LNCaP clone FGC (cell line): ENCODE measurements at regions not wholly inside any gene's neighbourhood (a gene's known extent, or its start where the extent isn't known, plus 50 kb on each side); places are given as distances from the start of the nearest gene placed in this dataset.

ENCODE experiments used
- DNase-seq: peaks from one replicate; pipeline ENCODE4 v3.0.0-alpha.2; 2011; ENCODE audit warnings: low read depth
- H3K4me3 ChIP-seq: 2 replicates; pipeline ENCODE4 v1.5.1; 2011; ENCODE audit warnings: mild to moderate bottlenecking, low read depth, low read length, control low read depth
- CTCF ChIP-seq: IDR thresholded peaks from 2 replicates; pipeline ENCODE4 v1.5.1; 2012; ENCODE audit warnings: mild to moderate bottlenecking; ENCODE audit not compliant: control insufficient read depth, insufficient read depth; ENCODE audit errors: extremely low read depth

- no peak for TF ChIP-seq CTCF
- DNase-seq: no peak
- H3K4me3 ChIP-seq: no peak overlapping the region
These were observed 1133.4 kb downstream of the XPNPEP1 start for GRCh38 chr10:108789919-108790318.

GRCh38 chr10:108789336-108789735 is 1134.0 kb downstream of the XPNPEP1 start:
- no peak overlapping the region for H3K4me3 ChIP-seq
- no peak for TF ChIP-seq CTCF

GRCh38 chr10:108788891-108789290 is 1134.4 kb downstream of the XPNPEP1 start:
- TF ChIP-seq CTCF: no peak
- no peak overlapping the region for H3K4me3 ChIP-seq
- no peak for DNase-seq

More at GRCh38 chr10:108789336-108789735, 1134.0 kb downstream of the XPNPEP1 start:
- DNase-seq: no peak

- DNase-seq: no peak
- no peak for TF ChIP-seq CTCF
- no peak overlapping the region for H3K4me3 ChIP-seq
These were observed 1135.4 kb downstream of the XPNPEP1 start for GRCh38 chr10:108787932-108788331.

- DNase-seq: no peak
- no peak overlapping the region for H3K4me3 ChIP-seq
- no peak for TF ChIP-seq CTCF
These were observed 1138.3 kb downstream of the XPNPEP1 start for GRCh38 chr10:108785011-108785410.

- H3K4me3 ChIP-seq: no peak overlapping the region
- no peak for TF ChIP-seq CTCF
- DNase-seq: no peak
These were observed 1138.8 kb downstream of the XPNPEP1 start for GRCh38 chr10:108784534-108784933.

- H3K4me3 ChIP-seq: no peak overlapping the region
- TF ChIP-seq CTCF: peak; percentile 71
- peak; percentile 14 for DNase-seq
These were observed 1139.4 kb downstream of the XPNPEP1 start for GRCh38 chr10:108783897-108784296.
